MCF 10A (cell line): ENCODE measurements at regions not wholly inside any gene's neighbourhood (a gene's known extent, or its start where the extent isn't known, plus 50 kb on each side); places are given as distances from the start of the nearest gene placed in this dataset.

Experiments used
- BruUV-seq: library from RNA; stranded (reverse); fragments of 400-500 nt; replicated peaks from 2 replicates; lab custom pipeline; 2021; lab: Mats Ljungman, UMichigan
- CTCF ChIA-PET: fragments of 300-600 bp; sonication (Branson Sonifier 250); formaldehyde crosslinking; extraction: SDS; loops from one replicate; lab custom pipeline; 2021; ENCODE audit warnings: antibody characterized with exemption, inconsistent platforms; lab: Yijun Ruan, JAX
- POLR2A ChIA-PET: fragments of 300-600, 350-650 bp; sonication (Branson Sonifier 250); formaldehyde crosslinking; extraction: SDS; loops from one replicate; lab custom pipeline; 2020; ENCODE audit warnings: antibody characterized with exemption, inconsistent platforms; lab: Yijun Ruan, JAX
- DNase-seq: peaks from one replicate; pipeline ENCODE4 v3.0.0-alpha.2; 2018; ENCODE audit not compliant: unreplicated experiment
- H3K27ac Mint-ChIP-seq: one replicate; pipeline ENCODE4 v1.8.0; 2022; ENCODE audit warnings: mild to moderate bottlenecking, low read depth, mixed read lengths; ENCODE audit not compliant: unreplicated experiment
- H3K27me3 Mint-ChIP-seq: one replicate; pipeline ENCODE4 v1.8.0; 2022; ENCODE audit warnings: mixed read lengths; ENCODE audit not compliant: insufficient read depth, unreplicated experiment
- H3K36me3 Mint-ChIP-seq: one replicate; pipeline ENCODE4 v1.8.0; 2022; ENCODE audit warnings: mild to moderate bottlenecking, moderate library complexity, mixed read lengths; ENCODE audit not compliant: insufficient read depth, unreplicated experiment
- H3K4me1 Mint-ChIP-seq: one replicate; pipeline ENCODE4 v1.8.0; 2022; ENCODE audit warnings: mixed read lengths; ENCODE audit not compliant: insufficient read depth, unreplicated experiment
- H3K4me3 Mint-ChIP-seq: one replicate; pipeline ENCODE4 v1.8.0; 2022; ENCODE audit warnings: mild to moderate bottlenecking, moderate library complexity, mixed read lengths; ENCODE audit not compliant: unreplicated experiment
- H3K9me3 Mint-ChIP-seq: one replicate; pipeline ENCODE4 v1.8.0; 2022; ENCODE audit warnings: mixed read lengths; ENCODE audit not compliant: unreplicated experiment
- intact Hi-C: fragments of 100-400 bp; cut with micrococcal nuclease; formaldehyde crosslinking; loops from 2 replicates; pipeline ENCODE4 v1.14.1; 2022
- TF ChIP-seq, protein P1 (sequence below): fragments of 200-600 bp; IDR thresholded peaks from one replicate; pipeline ENCODE4 v1.8.0; 2022; ENCODE audit warnings: antibody characterized with exemption, mild to moderate bottlenecking; ENCODE audit not compliant: unreplicated experiment

DNA sequence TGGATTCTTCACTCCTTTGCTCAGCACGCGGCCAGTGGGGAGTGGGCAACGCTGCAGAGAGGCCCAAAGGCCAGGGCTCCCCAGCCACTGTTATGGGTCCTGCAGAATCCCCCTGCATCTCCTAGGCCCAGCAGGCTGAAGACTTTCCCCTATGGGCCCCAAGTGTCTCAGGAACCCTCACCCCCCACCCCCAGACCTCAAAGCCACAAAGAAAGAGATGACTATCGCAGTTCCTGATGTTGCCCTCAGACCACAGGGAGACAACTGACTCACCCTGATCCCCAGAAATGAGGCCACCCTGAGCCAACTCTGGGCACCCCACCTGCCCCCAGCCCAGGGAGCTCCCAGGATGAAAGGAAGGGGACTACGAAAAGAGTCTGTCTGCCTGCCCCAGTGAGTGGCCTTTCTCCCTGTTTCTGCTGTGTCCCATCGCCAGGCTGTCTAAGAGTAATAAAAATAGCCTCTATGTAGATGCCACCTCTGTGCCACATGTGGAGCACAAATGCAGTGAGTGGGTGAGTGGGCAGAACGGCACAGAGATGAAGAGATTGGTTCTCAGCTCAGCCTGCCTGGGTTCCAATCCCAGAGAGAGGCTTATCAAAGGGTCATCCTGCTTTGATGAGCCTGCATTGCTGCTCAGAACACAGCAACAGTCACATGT, 283.0 kb downstream of the UACA start:
- Mint-ChIP-seq H3K9me3 (no peaks in the 10 kb centered on the region), H3K4me3 (no peak overlapping the region), H3K27me3 (peaks cover 29% of the 10 kb centered on the region), H3K36me3 (no peaks in the 10 kb centered on the region), H3K27ac (no peak overlapping the region), H3K4me1 (peaks cover 11% of the 10 kb centered on the region)
- intact Hi-C loops, result no loop called here
- no TSS peak for BruUV-seq
- ChIA-PET CTCF (interaction anchor here (0.6 to 1.5 kb wide), 3 partner anchors 8 to 987 kb away, joined by 3 to 6 read pairs (median 3); no protein-coding TSS in a partner anchor), POLR2A (no interaction called here)
- TF ChIP-seq, protein P1, sequence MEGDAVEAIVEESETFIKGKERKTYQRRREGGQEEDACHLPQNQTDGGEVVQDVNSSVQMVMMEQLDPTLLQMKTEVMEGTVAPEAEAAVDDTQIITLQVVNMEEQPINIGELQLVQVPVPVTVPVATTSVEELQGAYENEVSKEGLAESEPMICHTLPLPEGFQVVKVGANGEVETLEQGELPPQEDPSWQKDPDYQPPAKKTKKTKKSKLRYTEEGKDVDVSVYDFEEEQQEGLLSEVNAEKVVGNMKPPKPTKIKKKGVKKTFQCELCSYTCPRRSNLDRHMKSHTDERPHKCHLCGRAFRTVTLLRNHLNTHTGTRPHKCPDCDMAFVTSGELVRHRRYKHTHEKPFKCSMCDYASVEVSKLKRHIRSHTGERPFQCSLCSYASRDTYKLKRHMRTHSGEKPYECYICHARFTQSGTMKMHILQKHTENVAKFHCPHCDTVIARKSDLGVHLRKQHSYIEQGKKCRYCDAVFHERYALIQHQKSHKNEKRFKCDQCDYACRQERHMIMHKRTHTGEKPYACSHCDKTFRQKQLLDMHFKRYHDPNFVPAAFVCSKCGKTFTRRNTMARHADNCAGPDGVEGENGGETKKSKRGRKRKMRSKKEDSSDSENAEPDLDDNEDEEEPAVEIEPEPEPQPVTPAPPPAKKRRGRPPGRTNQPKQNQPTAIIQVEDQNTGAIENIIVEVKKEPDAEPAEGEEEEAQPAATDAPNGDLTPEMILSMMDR, result no peak
- no peak for DNase-seq

DNA sequence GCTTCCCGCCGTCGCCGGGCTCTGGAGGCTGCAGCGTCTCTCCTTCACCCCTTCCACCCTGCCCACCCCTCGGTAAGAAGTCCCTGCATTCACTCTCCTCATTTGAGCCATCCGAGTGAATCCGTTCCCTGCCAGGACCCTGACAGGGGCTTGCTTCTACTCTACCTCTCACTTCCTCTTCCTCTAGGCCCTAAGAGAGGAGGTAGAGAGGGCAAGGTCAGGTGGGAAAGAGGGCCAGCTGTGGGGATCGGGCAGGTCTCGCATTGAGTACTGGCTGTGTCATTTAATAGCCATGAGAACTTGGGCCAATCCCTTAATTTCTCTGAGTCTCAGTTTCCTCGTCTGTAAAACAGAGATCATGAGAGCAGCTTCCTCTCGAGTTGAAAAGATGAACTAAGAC, 283.6 kb downstream of the UACA start:
- peaks cover 29% of the 10 kb centered on the region for H3K27me3 Mint-ChIP-seq
- TF ChIP-seq, protein P1, result no peak
- peaks cover 11% of the 10 kb centered on the region for H3K4me1 Mint-ChIP-seq
- H3K27ac Mint-ChIP-seq, result no peak overlapping the region
- POLR2A ChIA-PET, result no interaction called here
- intact Hi-C loops, result no loop called here
- DNase-seq, result no peak
- H3K36me3 Mint-ChIP-seq, result no peaks in the 10 kb centered on the region
- BruUV-seq, result no TSS peak
- no peak overlapping the region for H3K4me3 Mint-ChIP-seq
- CTCF ChIA-PET, result interaction anchor here (0.6 to 1.5 kb wide), 3 partner anchors 8 to 1004 kb away, joined by 3 to 6 read pairs (median 3); no protein-coding TSS in a partner anchor
- H3K9me3 Mint-ChIP-seq, result no peaks in the 10 kb centered on the region

DNA sequence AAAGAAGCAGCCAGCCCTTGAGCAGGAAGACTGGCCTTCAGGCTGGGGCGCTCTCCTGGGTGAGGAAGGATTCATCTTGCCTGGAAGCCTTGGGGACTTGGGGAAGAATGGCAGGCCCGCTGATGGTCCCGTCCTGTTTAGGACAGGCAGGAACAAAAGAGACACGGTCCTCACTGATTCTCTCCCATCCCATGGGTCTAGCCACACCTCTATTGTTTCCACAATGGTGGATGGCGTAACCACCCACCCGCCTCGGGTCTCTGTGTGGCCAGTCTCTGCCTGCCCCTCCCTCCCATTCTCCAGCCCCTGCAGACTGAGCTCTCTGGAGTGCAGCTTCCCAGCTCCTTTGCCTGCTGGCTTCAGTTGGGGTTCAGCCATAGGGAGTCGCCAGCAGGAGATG, 284.3 kb downstream of the UACA start:
- no peak for DNase-seq
- Mint-ChIP-seq H3K9me3 (no peaks in the 10 kb centered on the region), H3K4me1 (peaks cover 17% of the 10 kb centered on the region), H3K36me3 (no peaks in the 10 kb centered on the region), H3K27ac (no peak overlapping the region), H3K27me3 (peaks cover 29% of the 10 kb centered on the region), H3K4me3 (no peak overlapping the region)
- no TSS peak for BruUV-seq
- ChIA-PET CTCF (interaction anchor here (1.0 to 1.5 kb wide), 2 partner anchors 9 to 1003 kb away, joined by 3 to 6 read pairs; no protein-coding TSS in a partner anchor), POLR2A (no interaction called here)
- TF ChIP-seq, protein P1, result no peak
- intact Hi-C loops, result no loop called here

DNA sequence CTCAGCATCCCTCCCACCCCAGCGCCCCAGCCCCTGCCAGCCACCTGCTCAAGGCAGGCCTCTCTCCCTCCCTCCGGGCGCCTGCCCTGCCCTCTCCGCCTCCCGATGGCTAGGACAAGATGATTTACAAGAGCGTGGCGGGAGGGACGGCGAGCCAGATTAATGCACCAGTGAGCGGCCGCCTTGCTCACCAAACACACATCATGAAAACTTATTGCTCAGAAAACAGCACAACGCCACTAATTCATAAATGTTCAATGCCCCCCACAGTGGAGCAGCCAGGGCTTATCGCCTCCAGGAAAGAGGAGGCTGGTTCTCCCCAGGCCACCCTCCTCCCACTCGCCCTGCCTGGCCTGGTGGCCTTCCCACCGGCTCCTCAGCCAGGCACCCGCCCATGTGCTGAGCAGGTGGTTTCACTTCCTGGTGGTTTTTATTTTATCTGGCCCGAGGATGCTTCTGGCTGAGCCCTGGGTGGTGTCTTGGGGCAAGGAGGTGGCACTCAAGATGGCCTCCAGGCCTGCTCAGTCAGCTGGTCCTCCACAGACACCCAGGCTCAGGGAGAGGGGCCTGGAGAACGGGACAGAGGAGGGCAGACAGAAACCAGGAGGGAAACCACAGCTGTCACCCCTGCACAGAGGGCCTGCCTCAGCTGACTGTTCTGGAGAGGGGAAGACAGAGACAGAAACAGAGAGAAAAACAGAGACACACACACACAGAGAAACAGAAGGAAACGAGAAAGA, 284.9 kb downstream of the UACA start:
- no TSS peak for BruUV-seq
- ChIA-PET CTCF (interaction anchor here (1.0 kb wide), 1 partner anchor 1002 kb away, joined by 3 read pairs; no protein-coding TSS in a partner anchor), POLR2A (no interaction called here)
- H3K27ac Mint-ChIP-seq, result no peak overlapping the region
- no peaks in the 10 kb centered on the region for H3K36me3 Mint-ChIP-seq
- no peaks in the 10 kb centered on the region for H3K9me3 Mint-ChIP-seq
- DNase-seq, result no peak
- peaks cover 17% of the 10 kb centered on the region for H3K4me1 Mint-ChIP-seq
- H3K4me3 Mint-ChIP-seq, result no peak overlapping the region
- peaks cover 29% of the 10 kb centered on the region for H3K27me3 Mint-ChIP-seq
- intact Hi-C loops, result no loop called here
- TF ChIP-seq, protein P1, result no peak
